ENCODE measurements at regions not wholly inside any gene's neighbourhood (a gene's known extent, or its start where the extent isn't known, plus 50 kb on each side); places are given as distances from the start of the nearest gene placed in this dataset.

DNA sequence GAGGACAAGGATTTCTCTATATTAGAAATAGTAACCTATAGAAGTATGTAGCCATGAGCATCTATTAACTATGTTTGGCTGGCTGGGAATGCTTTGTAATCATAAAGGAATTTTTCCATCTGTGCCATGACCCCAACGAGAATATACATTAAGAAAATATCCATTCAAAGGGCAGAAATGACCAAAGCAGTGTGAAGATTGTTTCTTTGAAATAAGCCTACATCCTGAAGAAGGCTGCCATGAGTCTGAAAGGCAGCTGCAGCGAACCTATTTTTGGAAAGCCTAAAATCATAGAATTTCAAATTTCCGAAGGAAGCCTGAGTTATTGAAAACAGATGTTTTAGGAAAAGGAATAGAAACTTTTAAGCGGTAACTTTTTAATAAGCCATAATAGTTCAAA is 244.2 kb upstream of the FOXK1 start:
- Histone ChIP-seq H3K4me3 (ENCODE audit: low read length) (no peak overlapping the region), H3K27ac (ENCODE audit: low read depth, low read length) (no peak overlapping the region), H3K9ac (ENCODE audit: low read depth, low read length) (no peak overlapping the region), H3K27me3 (ENCODE audit: insufficient read depth, low read length) (no peaks in the 10 kb centered on the region), H3K9me3 (ENCODE audit: insufficient read depth, low read depth, low read length) (peaks cover 41% of the 10 kb centered on the region), H3K36me3 (ENCODE audit: insufficient read depth, low read length) (no peaks in the 10 kb centered on the region), H3K4me1 (ENCODE audit: insufficient read depth, low read length) (no peaks in the 10 kb centered on the region)
- 80% methylated on average over 3 of the region's 4 CpGs for WGBS

DNA sequence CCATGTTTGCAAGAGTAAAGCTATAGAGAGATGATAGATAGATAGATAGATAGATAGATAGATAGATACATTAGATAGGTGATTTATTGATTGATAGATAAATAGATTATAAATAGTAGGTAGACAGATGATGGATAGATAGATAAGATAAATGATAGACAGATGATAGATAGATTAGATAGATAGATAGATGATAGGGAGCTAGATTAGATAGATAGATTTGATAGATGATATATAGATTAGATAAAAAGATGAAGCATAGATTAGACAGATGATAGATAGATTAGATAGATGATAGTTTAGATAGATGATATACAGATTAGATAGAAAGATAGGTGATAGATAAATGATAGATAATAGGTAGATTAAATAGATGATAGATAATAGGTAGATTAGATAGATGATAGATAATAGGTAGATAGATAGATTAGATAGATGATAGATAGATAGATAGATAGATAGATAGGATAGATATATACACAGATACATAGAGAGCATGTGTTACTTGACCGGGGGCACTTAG is 243.3 kb upstream of the FOXK1 start:
- Histone ChIP-seq H3K4me1 (ENCODE audit: insufficient read depth, low read length) (no peaks in the 10 kb centered on the region), H3K9me3 (ENCODE audit: insufficient read depth, low read depth, low read length) (peaks cover 49% of the 10 kb centered on the region), H3K36me3 (ENCODE audit: insufficient read depth, low read length) (no peaks in the 10 kb centered on the region), H3K27ac (ENCODE audit: low read depth, low read length) (no peak overlapping the region), H3K27me3 (ENCODE audit: insufficient read depth, low read length) (no peaks in the 10 kb centered on the region), H3K4me3 (ENCODE audit: low read length) (no peak overlapping the region), H3K9ac (ENCODE audit: low read depth, low read length) (no peak overlapping the region)
- no CpG with 5 or more reads among the region's 1 CpG for WGBS

DNA sequence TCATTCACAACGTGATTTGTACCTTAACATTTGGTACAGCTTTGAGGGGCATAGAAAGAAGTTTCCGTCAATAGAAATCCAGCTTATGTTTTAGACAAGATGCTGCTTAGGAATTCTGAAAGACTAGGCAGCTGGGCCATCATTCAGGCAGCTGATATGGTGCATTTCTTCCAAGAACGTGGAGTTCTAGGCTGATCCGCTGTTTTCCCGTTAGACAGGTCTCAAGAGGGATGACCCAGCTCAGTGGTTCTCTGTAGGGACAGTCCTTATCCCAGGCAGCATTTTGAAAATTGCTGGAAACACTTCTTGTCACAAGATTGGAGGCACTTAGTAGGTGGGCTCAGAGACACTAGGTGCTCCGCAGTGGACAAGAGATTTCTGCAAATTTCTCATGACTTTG is 242.7 kb upstream of the FOXK1 start:
- H3K4me1 ChIP-seq (ENCODE audit: insufficient read depth, low read length), result no peaks in the 10 kb centered on the region
- no peak overlapping the region for H3K4me3 ChIP-seq (ENCODE audit: low read length)
- no peak overlapping the region for H3K9ac ChIP-seq (ENCODE audit: low read depth, low read length)
- H3K36me3 ChIP-seq (ENCODE audit: insufficient read depth, low read length), result no peaks in the 10 kb centered on the region
- no peak overlapping the region for H3K27ac ChIP-seq (ENCODE audit: low read depth, low read length)
- H3K9me3 ChIP-seq (ENCODE audit: insufficient read depth, low read depth, low read length), result peaks cover 51% of the 10 kb centered on the region
- no peaks in the 10 kb centered on the region for H3K27me3 ChIP-seq (ENCODE audit: insufficient read depth, low read length)
- 80% methylated on average over 6 of the region's 6 CpGs for WGBS

DNA sequence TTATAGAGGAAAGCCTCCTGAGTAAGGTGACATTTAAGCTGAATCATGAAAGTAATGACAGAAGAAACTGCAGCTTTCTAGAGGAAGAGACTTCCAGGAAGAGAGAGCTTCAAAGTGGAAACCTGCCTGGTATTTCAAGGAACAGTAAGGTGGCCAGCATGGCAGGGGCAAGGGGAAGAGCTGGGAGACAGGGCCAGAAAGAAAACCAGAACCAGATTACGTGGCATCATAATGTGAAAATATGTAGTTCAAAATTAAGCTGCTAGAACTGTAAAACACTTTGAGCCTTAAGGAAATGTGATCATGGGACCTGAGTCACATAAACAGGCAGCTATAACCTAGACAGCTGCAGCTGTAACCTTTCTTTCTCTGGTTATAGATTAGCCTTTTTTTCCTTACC is 238.0 kb upstream of the FOXK1 start:
- H3K36me3 ChIP-seq (ENCODE audit: insufficient read depth, low read length), result no peaks in the 10 kb centered on the region
- no peak overlapping the region for H3K9ac ChIP-seq (ENCODE audit: low read depth, low read length)
- 81% methylated on average over 1 of the region's 1 CpG for WGBS
- H3K27ac ChIP-seq (ENCODE audit: low read depth, low read length), result no peak overlapping the region
- peaks cover 59% of the 10 kb centered on the region for H3K9me3 ChIP-seq (ENCODE audit: insufficient read depth, low read depth, low read length)
- H3K4me3 ChIP-seq (ENCODE audit: low read length), result no peak overlapping the region
- H3K4me1 ChIP-seq (ENCODE audit: insufficient read depth, low read length), result no peaks in the 10 kb centered on the region
- no peaks in the 10 kb centered on the region for H3K27me3 ChIP-seq (ENCODE audit: insufficient read depth, low read length)

DNA sequence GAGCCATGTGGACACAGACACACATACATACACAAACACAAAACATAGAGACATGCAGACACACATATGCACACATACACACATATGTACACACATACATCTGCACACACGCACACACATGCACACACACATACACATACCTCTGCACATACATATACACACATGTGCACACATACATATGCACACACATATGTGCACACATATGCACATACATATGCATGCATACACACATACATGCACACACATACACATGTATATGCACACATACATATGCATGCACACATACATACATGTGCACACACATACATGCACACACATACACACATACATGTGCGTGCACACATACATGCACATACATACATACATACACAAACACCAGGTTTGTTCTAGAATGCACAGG is 236.3 kb upstream of the FOXK1 start:
- H3K4me3 ChIP-seq (ENCODE audit: low read length), result no peak overlapping the region
- H3K4me1 ChIP-seq (ENCODE audit: insufficient read depth, low read length), result no peaks in the 10 kb centered on the region
- 90% methylated on average over 2 of the region's 2 CpGs for whole genome bisulfite sequencing
- no peaks in the 10 kb centered on the region for H3K36me3 ChIP-seq (ENCODE audit: insufficient read depth, low read length)
- H3K9me3 ChIP-seq (ENCODE audit: insufficient read depth, low read depth, low read length), result peaks cover 60% of the 10 kb centered on the region
- no peaks in the 10 kb centered on the region for H3K27me3 ChIP-seq (ENCODE audit: insufficient read depth, low read length)
- no peak overlapping the region for H3K9ac ChIP-seq (ENCODE audit: low read depth, low read length)
- H3K27ac ChIP-seq (ENCODE audit: low read depth, low read length), result no peak overlapping the region

DNA sequence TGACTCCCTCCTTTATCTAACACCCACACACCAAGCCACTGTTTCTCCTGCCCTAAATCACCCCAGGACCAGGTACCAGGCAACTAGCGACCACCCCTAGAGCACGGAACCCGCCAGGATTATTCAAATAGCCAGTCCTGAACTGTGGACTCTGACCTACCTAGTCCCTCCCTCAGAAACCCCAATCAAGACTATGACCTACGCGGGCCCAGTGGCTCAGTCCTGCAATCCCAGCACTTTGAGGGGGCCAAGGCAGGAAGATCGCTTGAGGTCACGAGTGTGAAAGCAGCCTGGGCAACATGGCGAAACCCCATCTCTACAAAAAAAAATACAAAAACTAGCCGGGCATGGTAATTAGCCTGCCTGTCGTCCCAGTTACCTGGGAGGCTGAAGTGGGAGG is 232.8 kb upstream of the FOXK1 start:
- Histone ChIP-seq H3K27ac (ENCODE audit: low read depth, low read length) (no peak overlapping the region), H3K9me3 (ENCODE audit: insufficient read depth, low read depth, low read length) (peaks cover 42% of the 10 kb centered on the region), H3K9ac (ENCODE audit: low read depth, low read length) (no peak overlapping the region), H3K4me1 (ENCODE audit: insufficient read depth, low read length) (no peaks in the 10 kb centered on the region), H3K36me3 (ENCODE audit: insufficient read depth, low read length) (no peaks in the 10 kb centered on the region), H3K4me3 (ENCODE audit: low read length) (no peak overlapping the region), H3K27me3 (ENCODE audit: insufficient read depth, low read length) (no peaks in the 10 kb centered on the region)
- 91% methylated on average over 10 of the region's 10 CpGs for WGBS

DNA sequence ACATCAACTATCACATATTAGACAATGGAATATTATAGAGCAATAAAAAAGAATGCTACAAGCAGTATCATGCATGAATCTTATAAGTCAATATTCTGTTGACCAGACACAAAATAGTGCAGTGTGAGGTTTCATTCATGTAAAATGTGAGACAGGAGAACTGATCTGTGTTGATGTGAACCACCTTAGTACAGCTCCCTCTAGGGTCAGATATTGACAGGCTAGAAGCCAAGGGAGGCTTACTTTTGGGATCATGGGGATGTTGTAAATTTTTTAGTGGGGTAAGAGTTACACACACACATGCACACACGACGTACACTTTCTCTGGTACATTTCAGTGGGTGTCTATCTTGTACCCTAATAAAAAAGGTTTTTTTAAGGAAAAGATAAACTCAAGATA is 231.6 kb upstream of the FOXK1 start:
- no peaks in the 10 kb centered on the region for H3K27me3 ChIP-seq (ENCODE audit: insufficient read depth, low read length)
- no peak overlapping the region for H3K4me3 ChIP-seq (ENCODE audit: low read length)
- H3K4me1 ChIP-seq (ENCODE audit: insufficient read depth, low read length), result no peaks in the 10 kb centered on the region
- no peaks in the 10 kb centered on the region for H3K36me3 ChIP-seq (ENCODE audit: insufficient read depth, low read length)
- WGBS, result no CpG with 5 or more reads among the region's 2 CpGs
- no peak overlapping the region for H3K9ac ChIP-seq (ENCODE audit: low read depth, low read length)
- H3K9me3 ChIP-seq (ENCODE audit: insufficient read depth, low read depth, low read length), result peaks cover 30% of the 10 kb centered on the region
- H3K27ac ChIP-seq (ENCODE audit: low read depth, low read length), result no peak overlapping the region

DNA sequence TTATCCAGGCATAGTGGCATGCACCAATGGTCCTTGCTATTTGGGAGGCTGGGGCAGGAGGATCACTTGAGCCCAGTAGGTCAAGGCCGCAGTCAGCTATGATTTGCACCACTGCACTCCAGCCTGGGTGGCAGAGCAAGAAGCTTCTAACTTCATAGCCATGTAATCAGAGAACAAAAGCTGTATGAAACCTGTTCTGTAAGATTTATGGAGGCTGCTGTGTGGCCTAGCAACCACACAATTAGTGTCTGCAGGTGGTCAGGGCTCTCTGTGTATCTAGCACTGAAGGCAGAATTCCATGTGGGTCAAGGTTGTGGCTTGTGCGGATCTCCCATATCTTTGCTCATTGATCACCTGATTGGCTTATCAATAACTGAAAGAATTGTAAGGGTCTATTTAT is 221.5 kb upstream of the FOXK1 start:
- Histone ChIP-seq H3K9me3 (ENCODE audit: insufficient read depth, low read depth, low read length) (peaks cover 14% of the 10 kb centered on the region), H3K27ac (ENCODE audit: low read depth, low read length) (no peak overlapping the region), H3K4me3 (ENCODE audit: low read length) (no peak overlapping the region), H3K4me1 (ENCODE audit: insufficient read depth, low read length) (no peaks in the 10 kb centered on the region), H3K36me3 (ENCODE audit: insufficient read depth, low read length) (no peaks in the 10 kb centered on the region), H3K9ac (ENCODE audit: low read depth, low read length) (no peak overlapping the region), H3K27me3 (ENCODE audit: insufficient read depth, low read length) (no peaks in the 10 kb centered on the region)
- 94% methylated on average over 2 of the region's 2 CpGs for WGBS

DNA sequence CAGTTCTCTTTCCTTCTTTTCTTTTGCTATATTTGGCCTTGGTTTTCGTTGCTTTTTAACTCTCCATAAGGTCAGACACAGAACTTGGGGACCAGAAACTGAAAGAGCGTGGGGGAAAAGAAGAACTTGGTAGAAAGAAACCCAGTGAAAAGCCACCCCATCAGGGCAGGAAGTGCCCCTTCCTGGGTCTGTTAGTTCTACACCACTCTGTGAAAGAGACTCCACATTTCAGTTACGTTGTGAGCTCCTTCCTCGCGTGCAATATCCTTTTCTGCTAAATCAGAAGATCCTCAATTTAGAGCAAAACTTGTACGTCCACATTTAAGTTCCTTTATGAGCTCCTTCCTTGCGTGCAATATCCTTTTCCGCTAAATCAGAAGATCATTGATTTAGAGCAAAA is 220.6 kb upstream of the FOXK1 start:
- Histone ChIP-seq H3K27me3 (ENCODE audit: insufficient read depth, low read length) (no peaks in the 10 kb centered on the region), H3K27ac (ENCODE audit: low read depth, low read length) (no peak overlapping the region), H3K9me3 (ENCODE audit: insufficient read depth, low read depth, low read length) (peaks cover 16% of the 10 kb centered on the region), H3K36me3 (ENCODE audit: insufficient read depth, low read length) (no peaks in the 10 kb centered on the region), H3K9ac (ENCODE audit: low read depth, low read length) (no peak overlapping the region), H3K4me1 (ENCODE audit: insufficient read depth, low read length) (no peaks in the 10 kb centered on the region), H3K4me3 (ENCODE audit: low read length) (no peak overlapping the region)
- 83% methylated on average over 8 of the region's 8 CpGs for WGBS

DNA sequence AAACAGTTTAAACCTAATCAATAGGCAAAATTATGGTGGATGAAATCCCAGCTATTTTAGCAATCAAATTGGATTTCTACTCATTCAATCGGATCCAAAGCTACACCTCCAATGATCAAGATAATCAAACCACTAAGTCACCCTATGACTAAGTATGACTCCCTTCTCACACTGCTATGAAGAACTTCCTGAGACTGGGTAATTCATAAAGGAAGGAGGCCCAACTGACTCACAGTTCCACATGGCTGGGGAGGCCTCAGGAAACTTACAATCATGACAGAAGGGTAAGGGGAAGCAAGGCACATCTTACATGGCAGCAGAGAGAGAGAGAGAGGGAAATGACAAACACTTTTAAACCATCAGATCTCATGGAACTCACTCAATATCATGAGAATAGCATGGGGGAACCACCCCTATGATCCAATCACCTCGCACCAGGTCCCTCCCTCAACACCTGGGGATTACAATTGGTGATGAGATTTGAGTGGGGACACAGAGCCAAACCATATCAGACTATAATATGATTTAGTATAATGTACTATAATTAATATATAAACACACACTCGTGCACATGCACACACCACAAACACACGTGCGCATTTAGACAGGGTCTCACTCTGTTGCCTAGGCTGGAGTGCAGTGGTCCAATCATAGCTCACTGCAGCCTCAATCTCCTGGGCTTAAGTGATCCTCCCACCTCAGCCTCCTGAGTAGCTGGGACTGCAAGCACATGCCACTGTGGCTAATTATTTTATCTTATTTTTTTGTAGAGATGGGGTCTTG is 213.6 kb upstream of the FOXK1 start:
- Histone ChIP-seq H3K4me3 (ENCODE audit: low read length) (no peak overlapping the region), H3K4me1 (ENCODE audit: insufficient read depth, low read length) (no peaks in the 10 kb centered on the region; the same call in 1 of the 2 replicates), H3K9me3 (ENCODE audit: insufficient read depth, low read depth, low read length) (peaks cover 18% of the 10 kb centered on the region), H3K27ac (ENCODE audit: low read depth, low read length) (no peak overlapping the region), H3K36me3 (ENCODE audit: insufficient read depth, low read length) (no peaks in the 10 kb centered on the region), H3K27me3 (ENCODE audit: insufficient read depth, low read length) (no peaks in the 10 kb centered on the region), H3K9ac (ENCODE audit: low read depth, low read length) (no peak overlapping the region)
- 88% methylated on average over 4 of the region's 5 CpGs for WGBS

DNA sequence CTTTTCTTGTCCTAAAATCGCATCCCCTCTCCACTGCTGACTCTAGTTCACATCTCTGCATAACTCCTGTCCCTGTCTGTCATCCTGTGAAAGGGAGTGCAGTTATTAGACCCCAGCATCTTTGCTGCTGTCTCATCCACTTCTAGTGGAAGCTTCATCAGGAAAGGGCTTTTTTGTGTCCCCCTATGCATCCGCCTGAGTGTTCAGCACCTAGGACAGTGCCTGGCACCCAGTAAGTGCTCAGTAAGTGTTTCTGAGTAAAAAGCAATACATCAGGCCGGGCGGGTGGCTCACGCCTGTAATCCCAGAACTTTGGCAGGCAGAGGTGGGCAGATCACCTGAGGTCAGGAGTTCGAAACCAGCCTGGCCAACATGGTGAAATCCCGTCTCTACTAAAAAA is 211.8 kb upstream of the FOXK1 start:
- Histone ChIP-seq H3K27me3 (ENCODE audit: insufficient read depth, low read length) (no peaks in the 10 kb centered on the region), H3K4me3 (ENCODE audit: low read length) (no peak overlapping the region), H3K4me1 (ENCODE audit: insufficient read depth, low read length) (no peaks in the 10 kb centered on the region; the same call in 1 of the 2 replicates), H3K27ac (ENCODE audit: low read depth, low read length) (no peak overlapping the region), H3K36me3 (ENCODE audit: insufficient read depth, low read length) (no peaks in the 10 kb centered on the region), H3K9ac (ENCODE audit: low read depth, low read length) (no peak overlapping the region), H3K9me3 (ENCODE audit: insufficient read depth, low read depth, low read length) (peaks cover 7% of the 10 kb centered on the region; the same call in 1 of the 2 replicates)
- WGBS, result 69% methylated on average over 7 of the region's 7 CpGs
